Esophagus muscularis mucosa (tissue), 4 donors: ENCODE measurements at regions not wholly inside any gene's neighbourhood (a gene's known extent, or its start where the extent isn't known, plus 50 kb on each side); places are given as distances from the start of the nearest gene placed in this dataset.
A peak's percentile ranks its signal among the peaks of the same experiment; 100 is the strongest.

ENCODE experiments used
- DNase-seq: peaks from one replicate; pipeline ENCODE4 v3.0.0-alpha.2; 2017; ENCODE audit errors: extremely low spot score
- H3K27ac ChIP-seq, 4 donors: fragments of 200-600 bp; sonication (generic); replicated peaks in 1 of 4; 1 replicate in 3 of 4; 2 replicates in 1 of 4; pipeline ENCODE4 v1.5.1; 2016 to 2019; ENCODE audit warnings: mild to moderate bottlenecking in 1 of 4
- H3K27me3 ChIP-seq, 4 donors: fragments of 200-600 bp; sonication (generic); one replicate each; pipeline versions ENCODE4 v1.5.1 to v1.6.0; 2016 to 2019
- H3K36me3 ChIP-seq, 4 donors: fragments of 200-600 bp; sonication (generic); one replicate each; pipeline ENCODE4 v1.5.1; 2016 to 2019
- H3K4me1 ChIP-seq, 4 donors: fragments of 200-600 bp; sonication (generic); one replicate each; pipeline ENCODE4 v1.5.1; 2016 to 2019
- H3K4me3 ChIP-seq, 4 donors: fragments of 200-600 bp; sonication (generic); 1 replicate in 2 of 4; 2 replicates in 2 of 4; pipeline ENCODE4 v1.5.1; 2016 to 2019; ENCODE audit warnings: mild to moderate bottlenecking in 4 of 4, moderate library complexity in 1 of 4
- H3K9me3 ChIP-seq, 4 donors: fragments of 200-600 bp; sonication (generic); 1 replicate in 3 of 4; 2 replicates in 1 of 4; pipeline ENCODE4 v1.5.1; 2016 to 2019
- EP300 ChIP-seq: sonication (generic); formaldehyde crosslinking; IDR thresholded peaks from one replicate; pipeline ENCODE4 v1.6.1; 2017; ENCODE audit warnings: antibody characterized with exemption
- POLR2A ChIP-seq: fragments of 450-650 bp; IDR thresholded peaks from one replicate; pipeline ENCODE4 v1.6.1; 2017; ENCODE audit warnings: antibody characterized with exemption, moderate library complexity, mild to moderate bottlenecking, low read depth
- POLR2AphosphoS5 ChIP-seq, 2 donors: sonication (generic); formaldehyde crosslinking; IDR thresholded peaks; one replicate each; pipeline ENCODE4 v1.6.1; 2017; ENCODE audit warnings: antibody characterized with exemption in 2 of 2
- WGBS: methylation state at CpG from one replicate; pipeline ENCODE4 v1.1.5; 2018; 5-methylcytosine and 5-hydroxymethylcytosine counted together
- intact Hi-C: fragments of 100-400 bp; cut with DNase I; formaldehyde crosslinking; loops from one replicate; pipeline ENCODE4 v1.15.1; 2023
- TF ChIP-seq, protein P1 (sequence below), 3 experiments: fragments of 200-600 bp in 2 of 3; fragments of 450-650 bp in 1 of 3; sonication (generic) in 2 of 3; IDR thresholded peaks; one replicate each; pipeline ENCODE4 v1.5.1; 2017 to 2019; ENCODE audit warnings: antibody characterized with exemption in 3 of 3, mild to moderate bottlenecking in 2 of 3, moderate library complexity in 1 of 3

DNA sequence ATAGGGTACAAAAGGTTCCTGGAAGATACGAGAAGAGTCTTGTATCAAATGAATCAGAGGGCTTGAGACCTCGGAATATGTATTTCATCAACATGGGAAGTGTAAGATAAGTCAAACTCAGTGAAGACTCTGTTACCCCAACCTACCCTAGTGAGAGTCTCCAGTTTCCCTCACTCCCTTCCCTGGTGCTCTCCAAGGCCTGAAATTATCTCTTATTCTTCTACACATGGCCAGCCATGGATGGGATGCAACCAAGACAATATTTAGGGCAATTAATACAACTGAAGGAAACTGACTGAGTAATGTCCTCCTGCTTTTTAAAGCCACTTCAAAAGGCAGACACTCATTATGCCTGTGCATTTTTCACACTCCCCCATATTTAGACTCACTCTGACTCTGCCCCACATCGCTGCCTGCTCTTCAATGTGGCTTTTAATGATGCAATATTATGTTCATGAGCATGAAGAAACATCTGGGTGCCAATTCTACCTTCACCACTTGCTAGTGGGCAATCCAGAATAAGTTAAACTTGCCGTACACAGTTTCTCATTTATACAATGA is 137.1 kb upstream of the THBS1 start:
- WGBS, result 98% methylated on average over 4 of the region's 4 CpGs
- TF ChIP-seq POLR2A, result no peak
- TF ChIP-seq, protein P1, sequence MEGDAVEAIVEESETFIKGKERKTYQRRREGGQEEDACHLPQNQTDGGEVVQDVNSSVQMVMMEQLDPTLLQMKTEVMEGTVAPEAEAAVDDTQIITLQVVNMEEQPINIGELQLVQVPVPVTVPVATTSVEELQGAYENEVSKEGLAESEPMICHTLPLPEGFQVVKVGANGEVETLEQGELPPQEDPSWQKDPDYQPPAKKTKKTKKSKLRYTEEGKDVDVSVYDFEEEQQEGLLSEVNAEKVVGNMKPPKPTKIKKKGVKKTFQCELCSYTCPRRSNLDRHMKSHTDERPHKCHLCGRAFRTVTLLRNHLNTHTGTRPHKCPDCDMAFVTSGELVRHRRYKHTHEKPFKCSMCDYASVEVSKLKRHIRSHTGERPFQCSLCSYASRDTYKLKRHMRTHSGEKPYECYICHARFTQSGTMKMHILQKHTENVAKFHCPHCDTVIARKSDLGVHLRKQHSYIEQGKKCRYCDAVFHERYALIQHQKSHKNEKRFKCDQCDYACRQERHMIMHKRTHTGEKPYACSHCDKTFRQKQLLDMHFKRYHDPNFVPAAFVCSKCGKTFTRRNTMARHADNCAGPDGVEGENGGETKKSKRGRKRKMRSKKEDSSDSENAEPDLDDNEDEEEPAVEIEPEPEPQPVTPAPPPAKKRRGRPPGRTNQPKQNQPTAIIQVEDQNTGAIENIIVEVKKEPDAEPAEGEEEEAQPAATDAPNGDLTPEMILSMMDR (IDR thresholded peaks at IDR 0.05), result no peak
- TF ChIP-seq POLR2AphosphoS5 (IDR thresholded peaks at IDR 0.05), result no peak
- no peak for TF ChIP-seq EP300
- intact Hi-C loops, result no loop called here
- Histone ChIP-seq H3K4me3 (no peak overlapping the region), H3K9me3 (no peaks in the 10 kb centered on the region), H3K36me3 (no peaks in the 10 kb centered on the region), H3K27me3 (no peaks in the 10 kb centered on the region), H3K4me1 (peaks cover 0 to 10% (median 8%) of the 10 kb centered on the region in 4 donors), H3K27ac (no peak overlapping the region)
- DNase-seq, result no peak

DNA sequence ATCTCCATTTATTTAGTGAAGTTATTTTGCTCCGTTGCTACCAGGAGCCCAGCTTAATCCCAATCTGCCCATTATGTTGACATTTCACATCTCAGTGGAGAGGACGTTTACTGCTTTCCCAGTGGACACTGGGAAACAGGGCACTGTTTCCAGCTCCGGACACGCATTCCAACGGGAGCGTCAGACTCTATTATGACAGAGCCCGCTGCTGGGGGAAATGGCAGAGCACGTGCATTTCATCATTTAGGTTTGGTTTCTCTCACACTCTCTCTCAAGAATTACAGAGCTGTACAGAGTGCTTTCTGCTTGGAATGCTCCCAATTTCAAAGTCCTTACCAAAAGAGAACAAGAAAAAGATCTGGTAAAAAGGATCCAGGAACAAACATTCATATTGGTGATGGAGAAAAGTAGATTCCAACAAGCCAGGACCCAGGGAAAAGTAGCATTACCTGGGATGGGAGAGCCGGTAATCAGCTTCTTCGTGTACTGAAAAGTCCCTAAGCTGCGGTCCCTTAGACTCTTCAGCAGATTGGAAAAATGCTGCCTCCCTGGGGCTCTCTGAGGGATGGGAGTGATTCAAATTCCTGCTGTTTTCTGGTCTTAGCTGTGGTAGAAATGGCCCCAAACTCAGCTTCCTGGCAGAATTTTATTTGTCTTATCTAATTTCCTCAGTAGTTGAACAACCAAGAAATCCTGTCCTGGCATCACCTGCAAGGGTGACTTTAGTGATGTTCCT is 136.0 kb upstream of the THBS1 start:
- Histone ChIP-seq H3K36me3 (no peaks in the 10 kb centered on the region), H3K9me3 (no peaks in the 10 kb centered on the region), H3K4me3 (no peak overlapping the region), H3K27ac (peak overlapping the region in 2 of 4 donors; percentile 23 to 38), H3K27me3 (no peaks in the 10 kb centered on the region), H3K4me1 (peaks cover 0 to 9% (median 8%) of the 10 kb centered on the region in 4 donors)
- intact Hi-C loops, result no loop called here
- whole genome bisulfite sequencing, result 68% methylated on average over 11 of the region's 11 CpGs
- no peak for DNase-seq
- TF ChIP-seq, protein P1 (IDR thresholded peaks at IDR 0.05), result no peak
- peak; percentile 24 to 34 for TF ChIP-seq POLR2AphosphoS5 (IDR thresholded peaks at IDR 0.05)
- TF ChIP-seq POLR2A, result no peak

DNA sequence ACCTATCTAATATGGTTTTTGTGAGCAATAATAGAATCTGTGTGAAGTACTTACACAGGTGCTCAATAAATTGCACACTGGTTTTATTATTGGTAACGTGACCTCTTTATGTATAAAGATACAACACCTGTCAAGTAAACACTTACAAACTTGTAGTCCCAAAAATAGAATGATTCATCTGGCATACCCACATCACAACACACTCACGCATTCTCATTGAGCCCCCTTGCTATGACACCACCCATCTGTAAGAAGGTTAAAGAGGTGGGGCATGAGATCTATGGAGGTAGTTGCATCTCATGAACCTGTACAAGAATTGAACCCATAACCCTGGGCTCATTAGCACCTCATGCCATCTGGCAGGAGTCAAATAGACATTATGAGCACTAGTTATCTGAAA is 134.9 kb upstream of the THBS1 start:
- no peak for DNase-seq
- no peaks in the 10 kb centered on the region for H3K9me3 ChIP-seq
- intact Hi-C loops, result no loop called here
- no peak overlapping the region for H3K4me3 ChIP-seq
- TF ChIP-seq, protein P1 (IDR thresholded peaks at IDR 0.05), result no peak
- TF ChIP-seq EP300 (no peak), POLR2AphosphoS5 (IDR thresholded peaks at IDR 0.05) (no peak), POLR2A (no peak)
- 91% methylated on average over 2 of the region's 2 CpGs for WGBS
- no peaks in the 10 kb centered on the region for H3K27me3 ChIP-seq
- H3K36me3 ChIP-seq, result no peaks in the 10 kb centered on the region
- peaks cover 0 to 13% (median 10%) of the 10 kb centered on the region in 4 donors for H3K4me1 ChIP-seq
- no peak overlapping the region for H3K27ac ChIP-seq

DNA sequence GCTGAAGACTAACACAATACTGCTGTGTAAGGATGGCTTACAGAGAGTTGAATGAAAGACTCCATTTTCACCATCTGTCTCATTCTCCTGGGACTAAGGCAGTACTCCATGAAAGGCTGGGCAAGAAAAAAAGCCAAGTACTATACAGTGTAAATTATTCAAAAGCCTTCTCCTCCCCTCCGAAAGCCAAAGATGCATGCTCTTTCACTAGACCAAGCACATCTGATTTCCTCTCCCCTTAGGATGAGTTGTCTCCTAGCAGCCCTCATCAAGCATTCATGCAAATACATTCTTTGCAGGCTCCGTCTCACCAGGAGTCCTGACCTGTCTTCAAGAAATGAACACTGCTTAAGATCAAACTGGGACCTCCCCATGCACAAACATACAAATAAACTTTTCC is 133.5 kb upstream of the THBS1 start:
- 80% methylated on average over 2 of the region's 2 CpGs for WGBS
- intact Hi-C loops, result no loop called here
- Histone ChIP-seq H3K9me3 (no peaks in the 10 kb centered on the region), H3K4me3 (no peak overlapping the region), H3K36me3 (no peaks in the 10 kb centered on the region), H3K27ac (no peak overlapping the region), H3K4me1 (peaks cover 0 to 24% (median 19%) of the 10 kb centered on the region in 4 donors), H3K27me3 (no peaks in the 10 kb centered on the region)
- DNase-seq, result no peak
- TF ChIP-seq, protein P1 (IDR thresholded peaks at IDR 0.05), result no peak
- TF ChIP-seq POLR2A, result no peak
- TF ChIP-seq EP300, result no peak
- TF ChIP-seq POLR2AphosphoS5 (IDR thresholded peaks at IDR 0.05), result no peak
